Liver (tissue), 3 donors: ENCODE measurements at regions not wholly inside any gene's neighbourhood (a gene's known extent, or its start where the extent isn't known, plus 50 kb on each side); places are given as distances from the start of the nearest gene placed in this dataset.

Experiments
- ATF3 ChIP-seq: IDR thresholded peaks from 2 replicates; pipeline ENCODE4 v1.6.1; 2016; ENCODE audit warnings: antibody characterized with exemption
- CTCF ChIP-seq: fragments of 150-350 bp; IDR thresholded peaks from 2 replicates; pipeline ENCODE4 v1.5.1; 2017; ENCODE audit warnings: improper control_type of control experiment, low read depth, low read length; ENCODE audit not compliant: missing input control
- MAX ChIP-seq: IDR thresholded peaks from 2 replicates; pipeline ENCODE4 v1.6.1; 2016; ENCODE audit warnings: antibody characterized with exemption
- REST ChIP-seq: IDR thresholded peaks from 2 replicates; pipeline ENCODE4 v1.6.1; 2016; ENCODE audit warnings: antibody characterized with exemption, mild to moderate bottlenecking
- TAF1 ChIP-seq: conservative IDR thresholded peaks from 2 replicates; pipeline ENCODE4 v1.6.1; 2016; ENCODE audit warnings: antibody characterized with exemption, mild to moderate bottlenecking
- YY1 ChIP-seq: IDR thresholded peaks from 2 replicates; pipeline ENCODE4 v1.6.1; 2016; ENCODE audit warnings: antibody characterized with exemption, mild to moderate bottlenecking
- donor health status: healthy.
- donor health status: healthy.

DNA sequence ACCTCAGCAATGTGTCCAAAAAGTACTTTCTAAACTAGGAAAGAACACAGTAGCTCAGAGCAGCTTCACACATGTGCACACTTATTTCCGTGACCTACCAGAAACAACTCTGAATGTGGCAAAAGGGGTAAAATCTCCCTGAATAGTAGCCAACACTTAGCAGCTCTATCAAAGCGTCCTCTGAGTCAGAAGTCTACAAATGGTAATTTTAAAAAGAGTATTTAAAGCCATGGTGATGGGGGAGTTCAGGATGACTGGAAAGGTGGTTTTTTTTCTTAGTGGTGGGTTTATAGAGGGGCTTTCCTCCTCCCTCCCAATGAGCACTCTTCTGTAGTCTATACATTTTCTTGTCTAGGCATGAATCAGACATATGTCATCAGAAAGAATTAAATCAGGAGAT, 223.8 kb upstream of the PRICKLE2 start:
- TF ChIP-seq CTCF (no peak), ATF3 (no peak), MAX (no peak), YY1 (no peak), TAF1 (no peak), REST (no peak)
